NCI-H1092 (cell line): ENCODE measurements at regions not wholly inside any gene's neighbourhood (a gene's known extent, or its start where the extent isn't known, plus 50 kb on each side); places are given as distances from the start of the nearest gene placed in this dataset.
A peak's percentile ranks its signal among the peaks of the same experiment; 100 is the strongest.
"Not testable (repeated sequence)": the region's sequence is repeated elsewhere in the genome, so short reads cannot be mapped to it uniquely, and the experiment has no call there.

ENCODE experiments used
- DNase-seq: peaks from one replicate; lab custom pipeline; 2025; lab: John Stamatoyannopoulos, UW

DNA sequence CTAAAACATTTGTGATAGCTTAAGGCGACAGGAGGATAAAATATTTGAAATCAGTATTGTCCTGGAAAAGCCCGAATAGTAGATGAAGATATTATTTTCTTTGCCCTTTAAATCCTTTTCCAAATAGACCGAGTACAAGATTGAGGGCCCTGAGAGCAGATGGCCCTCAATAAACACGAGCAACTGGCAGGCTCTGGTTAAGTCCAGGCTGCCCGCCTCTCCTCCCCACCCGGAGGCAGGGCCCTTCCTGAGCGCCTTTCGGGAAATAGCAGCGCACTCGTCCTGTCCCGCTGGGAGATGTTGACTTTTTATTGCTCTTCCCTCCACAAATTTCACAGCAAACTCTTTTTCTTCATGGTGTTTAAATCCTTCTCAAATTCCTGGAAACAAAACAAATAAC is 50.8 kb upstream of the MAX start:
- DNase-seq: no peak

DNA sequence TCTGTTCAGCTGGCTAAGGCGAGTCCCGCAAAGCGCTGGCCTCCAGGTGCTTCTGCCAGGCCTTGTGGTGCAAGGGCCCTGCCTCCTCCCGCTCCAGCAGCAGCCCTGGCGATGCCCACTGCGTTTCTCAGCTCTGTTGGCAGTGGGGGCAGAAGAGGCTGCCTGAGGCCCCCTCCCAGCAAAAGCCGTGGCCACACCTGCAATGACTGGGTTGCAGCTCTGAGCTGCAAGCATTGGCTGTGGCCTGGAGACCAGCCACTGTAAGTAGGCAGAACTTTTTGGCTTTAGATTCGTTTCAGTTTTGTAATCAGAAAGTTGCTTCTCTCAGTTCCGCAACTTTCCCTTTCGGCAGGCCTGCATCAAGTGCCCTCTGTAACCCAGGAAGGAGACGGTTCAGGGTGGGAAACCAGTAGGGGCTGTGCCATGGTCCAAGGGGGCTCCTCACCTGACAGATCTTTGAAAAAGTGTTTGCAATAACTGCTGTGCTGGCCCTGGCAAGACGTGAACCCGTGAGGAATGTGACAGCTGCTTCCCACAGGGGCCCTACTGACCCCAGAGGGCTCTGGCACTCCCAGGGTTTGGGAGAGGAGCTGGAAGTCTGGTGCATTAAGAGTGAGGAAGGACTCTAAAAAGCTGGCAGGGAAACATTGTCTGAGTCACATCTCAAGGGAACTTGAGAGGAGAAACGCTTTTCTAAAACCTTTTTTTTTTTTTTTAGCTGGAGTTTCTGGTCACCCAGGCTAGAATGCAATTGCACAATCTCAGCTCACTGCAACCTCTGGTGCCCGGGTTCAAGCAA is 54.5 kb upstream of the MAX start:
- no peak for DNase-seq

DNA sequence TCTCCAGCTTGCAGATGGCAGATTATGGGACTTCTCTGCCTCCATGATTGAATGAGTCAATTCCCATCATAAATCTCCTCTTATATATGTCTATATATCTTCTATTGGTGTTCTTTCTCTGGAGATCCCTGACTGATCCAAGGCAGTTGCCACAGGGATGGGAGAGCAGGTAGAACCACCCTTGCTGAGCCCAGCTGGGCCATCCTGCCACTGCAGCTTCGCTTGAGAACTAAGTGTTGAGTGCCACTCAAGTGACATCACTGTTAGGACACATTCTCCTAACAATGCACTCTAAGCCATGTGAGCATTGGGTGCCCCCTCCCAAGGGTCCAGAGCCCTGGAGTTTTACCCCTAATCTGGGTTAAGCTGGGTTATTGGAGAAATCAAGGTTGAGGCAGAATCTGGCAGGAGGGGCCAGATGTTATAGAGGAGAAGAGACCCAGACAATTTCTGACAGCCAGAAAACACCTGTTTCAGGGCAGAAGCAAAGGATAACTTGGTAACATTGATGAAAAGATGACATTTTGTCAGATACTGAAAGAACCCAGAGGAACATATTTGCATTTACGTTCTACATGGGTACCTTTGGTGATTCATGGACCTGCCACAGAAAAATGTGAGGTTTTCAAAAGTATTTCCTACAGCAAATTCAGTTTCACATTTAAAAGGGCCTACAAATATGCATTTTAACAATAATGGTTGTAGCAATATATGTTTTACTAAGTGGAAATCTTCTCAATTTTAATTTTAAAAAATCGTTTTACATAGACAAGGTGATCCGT is 57.2 kb upstream of the MAX start:
- DNase-seq: no peak

DNA sequence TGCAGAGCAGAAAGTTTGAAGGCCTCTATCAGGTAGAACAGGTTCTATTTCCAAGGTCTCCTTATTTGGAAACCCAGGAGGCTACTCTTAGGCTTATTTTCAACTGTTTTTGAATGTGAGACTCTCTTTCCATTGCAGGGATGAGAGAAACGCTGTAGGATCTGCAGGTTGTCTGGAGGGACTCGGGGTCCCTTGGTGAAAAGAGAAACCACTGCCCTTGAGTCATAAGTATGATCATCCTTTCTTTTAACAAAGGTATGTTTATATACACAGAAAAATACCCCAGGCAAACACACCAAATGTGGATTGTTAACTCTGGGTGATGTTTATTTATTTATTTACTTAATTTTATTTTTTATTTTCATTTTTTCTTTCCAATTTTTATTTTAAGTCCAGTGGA is 57.8 kb upstream of the MAX start:
- DNase-seq: no peak

DNA sequence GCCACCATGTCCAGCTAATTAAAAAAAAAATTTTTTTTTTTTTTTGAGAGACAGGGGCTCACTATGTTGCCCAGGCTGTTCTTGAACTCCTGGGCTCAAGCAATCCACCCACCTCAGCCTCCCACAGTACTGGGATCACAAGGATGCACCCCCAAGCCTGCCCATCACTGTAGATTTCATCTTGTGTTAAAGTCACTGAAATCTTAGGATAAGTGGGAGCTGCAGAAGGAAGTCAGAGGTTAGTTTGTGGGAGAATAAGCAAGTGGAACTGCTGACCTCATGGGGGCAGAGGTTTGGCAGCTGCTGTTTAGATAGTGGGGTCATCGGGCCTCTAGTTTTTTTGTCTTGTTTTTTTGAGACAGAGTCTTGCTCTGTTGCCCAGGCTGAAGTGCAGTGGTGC is 59.7 kb upstream of the MAX start:
- no peak for DNase-seq

DNA sequence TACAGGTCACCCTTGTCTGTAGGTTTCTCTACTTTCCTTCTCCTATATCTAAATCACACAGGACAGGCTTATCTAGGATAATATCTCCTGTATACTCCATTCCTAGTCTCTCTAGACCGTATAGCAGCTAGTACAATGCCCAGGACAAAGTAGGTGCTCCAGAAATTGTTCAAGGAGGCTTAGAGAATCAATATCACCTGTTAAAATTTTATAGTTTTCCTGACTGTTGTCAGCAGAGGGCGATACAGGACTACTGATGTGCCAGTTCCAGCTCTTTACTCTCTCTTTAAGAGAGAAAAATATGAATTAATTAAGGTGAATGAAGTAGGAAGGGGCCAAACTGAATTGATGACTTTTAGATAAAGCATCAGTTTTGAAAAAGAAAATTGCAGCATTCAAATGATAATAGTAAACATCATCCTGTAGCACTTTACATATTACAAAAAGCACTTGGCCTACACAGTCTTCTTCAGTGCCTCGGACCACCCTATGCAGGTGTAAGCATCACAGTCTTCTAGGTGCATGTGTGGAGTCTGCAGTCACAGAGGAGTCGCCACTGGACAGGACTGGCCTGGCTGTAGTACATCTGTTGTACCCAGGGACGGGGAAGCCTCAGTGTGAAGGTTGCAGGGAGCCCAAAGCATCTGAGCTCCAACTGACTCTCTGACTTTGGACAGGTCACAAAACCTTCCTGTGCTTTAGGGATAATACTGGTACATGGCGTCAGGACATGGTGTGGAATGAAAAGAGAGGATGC is 61.9 kb upstream of the MAX start:
- DNase-seq: peak; percentile 50

DNA sequence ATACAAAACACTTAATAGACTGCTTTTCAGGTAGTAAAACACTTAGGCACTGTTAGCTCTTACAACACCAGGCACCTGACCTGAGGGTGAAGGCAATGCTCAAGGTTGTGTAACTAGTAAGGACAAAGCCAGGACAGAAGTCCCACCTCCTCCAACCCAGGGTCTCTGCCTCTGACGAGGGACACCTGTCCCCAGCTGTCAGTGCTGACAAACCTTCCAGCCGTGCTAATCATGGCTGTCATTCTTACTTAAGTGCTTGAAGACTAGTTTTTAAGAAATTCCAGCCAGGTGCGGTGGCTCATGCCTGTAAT is 62.5 kb upstream of the MAX start:
- no peak for DNase-seq

DNA sequence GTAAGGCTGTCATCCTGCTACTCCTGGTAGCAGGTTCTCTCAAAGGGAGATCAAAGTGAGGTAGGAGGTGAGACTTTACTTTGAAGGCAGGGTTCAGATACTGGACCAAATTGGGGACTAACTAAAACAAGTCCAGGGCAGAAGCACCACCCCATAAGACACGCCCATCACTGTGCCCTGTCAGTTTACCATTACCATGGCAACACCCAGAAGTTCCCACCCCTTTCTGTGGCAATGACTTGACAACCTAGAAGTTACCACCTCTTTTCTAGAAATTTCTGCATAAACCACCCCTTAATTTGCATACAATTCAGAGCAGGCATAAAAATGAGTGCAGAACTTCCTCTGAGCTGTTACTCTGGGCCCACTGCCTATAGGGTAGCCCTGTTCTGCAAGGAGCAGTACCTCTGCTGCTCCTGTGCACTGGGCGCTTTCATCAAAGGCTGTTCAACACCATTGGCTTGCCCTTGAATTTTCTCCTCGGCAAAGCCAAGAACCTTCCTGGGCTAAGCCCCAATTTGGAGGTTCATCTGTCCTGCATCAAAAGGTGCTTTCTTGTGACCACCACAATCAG is 64.8 kb upstream of the MAX start:
- no peak for DNase-seq

DNA sequence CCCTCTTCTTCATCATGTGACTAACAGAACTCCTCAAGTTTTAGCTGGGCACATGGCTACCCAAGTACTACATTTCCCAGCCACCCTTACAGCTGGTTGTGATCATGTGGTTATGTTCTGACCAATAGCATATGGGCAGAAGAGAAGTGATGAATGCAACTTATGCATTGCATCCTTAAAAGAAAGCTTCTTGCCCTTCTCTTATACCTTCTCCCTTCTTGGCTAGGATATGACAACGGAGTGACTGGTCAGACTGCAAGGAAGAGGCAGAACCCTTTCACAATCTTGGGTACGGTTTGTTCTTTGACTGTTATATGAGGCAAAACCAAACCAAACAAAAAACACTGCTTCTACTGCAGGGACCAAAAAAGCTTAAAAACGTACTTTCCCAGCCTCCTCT is 66.5 kb upstream of the MAX start:
- DNase-seq: no peak

DNA sequence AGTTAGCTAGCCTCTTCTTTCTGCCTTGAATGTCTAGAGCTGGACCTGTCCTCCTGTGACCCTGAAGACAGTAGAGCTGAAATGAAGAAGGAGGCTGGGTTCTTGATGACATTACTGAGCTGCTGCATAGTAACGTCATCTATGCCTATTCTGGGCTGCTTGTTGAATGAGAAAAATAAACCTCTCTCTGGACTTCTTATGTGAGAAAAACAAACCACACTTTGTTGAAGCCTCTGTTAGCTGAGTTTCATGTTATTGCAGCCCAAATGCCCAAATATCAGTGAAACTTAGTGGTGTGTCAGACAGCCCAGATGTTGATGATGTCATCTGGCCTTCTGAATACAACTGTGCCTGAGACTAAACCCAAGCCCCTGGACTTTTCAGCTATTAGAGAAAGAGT is 67.0 kb upstream of the MAX start:
- DNase-seq: no peak

DNA sequence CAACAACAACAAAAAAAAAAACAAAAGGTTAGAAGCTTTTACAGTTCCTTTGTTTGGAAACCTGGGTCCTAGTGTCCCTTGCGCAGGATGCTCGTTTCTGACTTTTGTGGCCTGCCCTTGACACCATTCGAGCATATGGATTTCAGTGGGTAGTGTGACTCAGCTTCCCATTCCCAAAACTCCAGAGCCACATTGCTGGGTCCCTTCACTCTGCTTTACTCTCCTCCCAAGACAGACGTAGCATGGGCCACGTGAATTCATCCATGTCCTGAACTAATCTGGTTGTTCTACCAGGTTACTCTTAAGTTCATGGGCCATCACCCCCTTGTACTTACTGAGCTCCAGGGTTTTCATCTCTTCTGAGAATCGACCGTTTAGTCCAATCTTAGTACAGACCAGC is 68.0 kb upstream of the MAX start:
- no peak for DNase-seq

DNA sequence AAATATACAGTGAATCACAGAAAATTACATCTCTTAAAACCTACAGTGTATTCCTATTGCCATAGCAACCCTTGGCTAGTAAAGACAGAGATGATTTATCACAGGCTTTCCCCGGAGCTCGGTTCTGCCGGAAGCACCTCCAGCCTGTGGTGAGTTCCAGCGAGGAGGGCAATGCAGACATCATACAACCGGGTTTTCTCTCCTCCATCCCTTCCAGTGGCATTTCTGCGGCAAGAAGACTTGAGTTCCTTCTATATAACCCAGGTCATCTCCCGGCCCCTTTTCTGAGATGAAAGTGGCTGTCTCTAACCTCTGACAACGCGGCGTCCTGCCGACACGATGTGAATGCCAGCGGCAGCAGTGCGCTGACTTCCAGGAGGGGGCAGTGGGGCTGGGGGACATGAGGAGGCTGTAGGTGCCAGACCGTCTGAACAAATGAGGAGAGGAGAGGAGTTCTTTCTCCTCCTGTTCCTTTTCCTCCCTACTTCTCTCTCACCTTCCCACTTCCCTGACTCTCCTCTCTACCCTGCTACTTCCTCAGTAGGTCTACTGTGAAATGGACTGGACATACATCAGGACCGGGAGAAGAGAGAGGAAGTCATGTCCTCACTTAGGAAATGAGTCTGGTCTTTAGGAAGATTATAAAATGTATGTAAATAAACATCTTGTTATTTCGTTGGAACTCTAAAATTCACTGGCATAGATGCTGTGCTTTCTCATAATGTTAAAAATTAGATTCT is 68.6 kb upstream of the MAX start:
- DNase-seq: no peak

DNA sequence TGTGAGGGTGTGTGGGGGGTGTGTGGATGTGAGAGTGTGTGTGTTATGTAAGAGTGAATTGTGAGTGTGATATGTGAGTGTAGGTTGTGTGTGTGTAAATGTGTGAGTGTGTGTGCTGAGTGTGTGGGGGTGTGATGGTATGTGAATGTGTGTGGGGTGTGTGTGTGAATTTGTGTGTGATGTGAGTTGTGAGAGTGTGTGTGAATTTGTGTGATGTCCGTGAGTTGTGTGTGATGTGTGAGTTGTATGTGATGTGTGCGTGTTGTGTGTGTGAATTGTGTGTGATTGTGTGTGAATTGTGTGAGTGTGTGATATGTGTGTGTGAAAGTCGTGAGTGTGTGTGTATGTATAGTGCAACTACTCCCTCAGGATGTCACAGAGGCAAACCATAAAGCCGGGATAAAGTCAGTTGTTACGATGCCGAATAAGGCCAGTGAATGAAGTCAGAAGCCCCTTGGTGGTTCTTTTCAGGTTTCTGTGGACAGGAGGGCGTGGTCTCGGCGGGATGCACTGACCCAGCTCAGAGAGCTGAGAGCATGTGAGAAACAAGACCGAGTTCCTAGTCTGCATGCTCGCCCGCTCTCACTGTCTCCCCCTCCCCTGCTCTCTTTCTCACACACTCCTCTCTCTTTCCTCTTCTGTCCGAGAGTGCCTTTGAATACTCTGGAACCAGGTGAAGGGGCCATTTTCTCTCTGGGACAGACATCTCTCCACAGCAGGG is 71.8 kb upstream of the MAX start:
- DNase-seq: no peak

DNA sequence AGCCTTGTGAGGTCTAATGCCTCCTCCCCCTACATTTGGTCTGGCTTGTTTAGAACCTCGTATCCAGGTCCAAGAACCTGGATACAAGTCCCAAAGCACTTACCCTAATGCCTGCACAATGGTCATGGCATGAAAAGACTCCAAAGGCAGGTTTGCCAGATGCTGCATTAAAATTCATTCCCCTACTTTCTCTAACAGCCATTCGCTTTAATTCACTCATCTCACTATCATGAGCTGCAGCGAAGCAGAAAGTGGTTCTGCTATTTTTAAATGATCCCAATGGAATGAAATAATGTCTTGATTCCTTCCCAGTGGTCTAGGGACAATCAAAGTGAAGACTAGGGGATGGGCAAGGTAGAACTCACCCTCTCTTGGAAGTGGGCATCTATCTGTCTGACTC is 72.5 kb upstream of the MAX start:
- no peak for DNase-seq

DNA sequence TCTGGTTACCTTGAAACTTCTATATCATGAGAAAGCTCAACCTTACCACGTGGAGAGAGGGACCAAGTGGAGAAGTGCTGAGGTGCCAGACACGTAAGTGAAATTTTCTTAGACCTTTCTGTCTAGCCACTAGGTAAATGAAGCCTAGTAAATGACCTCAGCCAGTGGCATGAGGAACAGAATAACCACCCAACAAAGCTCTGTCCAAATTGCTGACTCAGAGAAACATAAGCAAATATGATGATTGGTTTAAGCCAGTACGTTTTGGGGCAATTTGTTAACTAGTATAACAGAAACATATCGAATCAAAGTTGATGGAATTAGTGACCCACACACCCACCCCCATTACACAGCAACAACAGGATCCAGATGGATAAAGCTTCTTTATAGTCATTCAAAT is 75.2 kb upstream of the MAX start:
- no peak for DNase-seq

DNA sequence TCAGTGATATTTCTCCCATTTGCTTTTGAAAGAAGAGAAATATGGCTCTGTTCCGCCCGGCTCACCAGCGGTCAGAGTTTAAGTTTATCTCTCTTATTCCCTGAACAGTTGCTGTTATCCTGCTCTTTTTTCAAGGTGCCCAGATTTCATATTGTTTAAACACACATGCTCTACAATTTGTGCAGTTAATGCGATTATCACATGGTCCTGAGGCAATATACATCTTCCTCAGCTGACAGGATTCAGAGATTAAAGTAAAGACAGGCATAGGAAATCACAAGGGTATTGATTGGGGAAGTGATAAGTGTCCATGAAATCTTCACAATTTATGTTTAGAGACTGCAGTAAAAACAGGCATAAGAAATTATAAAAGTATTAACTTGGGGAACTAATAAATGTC is 76.9 kb upstream of the MAX start:
- not testable (repeated sequence) for DNase-seq

DNA sequence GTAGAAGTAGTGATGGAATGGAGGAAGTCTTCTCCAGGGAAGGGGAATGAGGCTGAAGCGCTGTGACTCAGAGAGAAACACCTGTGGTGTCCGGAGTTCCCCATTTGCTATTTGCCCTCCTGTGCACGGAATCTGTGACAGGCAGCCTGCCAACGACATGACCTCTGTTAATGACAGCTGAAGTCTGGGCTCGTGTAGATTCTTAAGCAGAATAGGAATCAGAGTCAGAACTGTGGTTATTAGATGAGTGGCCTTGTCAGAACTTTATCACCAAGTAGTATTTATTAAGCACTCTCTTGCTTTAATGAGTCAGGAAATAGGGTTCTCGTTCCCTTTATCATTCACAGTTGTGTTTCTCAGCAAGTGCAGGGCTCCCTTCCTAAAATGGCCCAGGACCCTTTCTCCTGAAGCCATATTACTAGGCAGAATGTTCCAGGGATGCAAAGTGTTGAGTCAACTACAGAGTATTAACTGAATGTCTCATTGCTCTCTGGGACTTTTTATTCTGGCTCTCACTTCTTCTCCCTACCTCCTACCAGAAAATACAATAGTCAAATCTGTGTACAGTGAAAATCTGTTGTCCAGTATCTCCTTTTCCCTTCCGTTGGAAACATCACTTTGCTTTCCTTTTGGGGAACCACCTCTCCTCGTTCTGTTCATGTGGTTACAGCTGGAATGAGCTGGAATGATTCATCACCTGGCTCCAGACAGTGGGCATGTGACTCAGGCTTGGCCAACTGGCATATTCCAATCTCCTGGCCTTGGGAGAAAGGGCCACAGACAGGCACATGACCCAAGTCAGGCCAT is 77.8 kb upstream of the MAX start:
- no peak for DNase-seq

DNA sequence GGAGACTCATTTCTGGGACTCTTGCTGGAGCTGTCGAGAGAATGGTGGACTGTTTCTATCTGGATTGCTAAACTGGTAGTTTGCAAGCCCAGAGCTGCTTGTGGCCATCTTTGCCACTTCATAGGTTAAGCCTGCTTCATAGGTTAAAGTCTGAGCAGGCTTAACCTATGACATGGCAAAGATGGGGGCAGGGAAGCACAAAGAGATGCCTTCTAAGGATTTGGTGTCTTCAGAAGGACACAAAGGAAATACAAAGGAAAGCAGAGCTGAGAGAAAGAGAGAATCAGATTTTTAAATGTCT is 78.4 kb upstream of the MAX start:
- no peak for DNase-seq

DNA sequence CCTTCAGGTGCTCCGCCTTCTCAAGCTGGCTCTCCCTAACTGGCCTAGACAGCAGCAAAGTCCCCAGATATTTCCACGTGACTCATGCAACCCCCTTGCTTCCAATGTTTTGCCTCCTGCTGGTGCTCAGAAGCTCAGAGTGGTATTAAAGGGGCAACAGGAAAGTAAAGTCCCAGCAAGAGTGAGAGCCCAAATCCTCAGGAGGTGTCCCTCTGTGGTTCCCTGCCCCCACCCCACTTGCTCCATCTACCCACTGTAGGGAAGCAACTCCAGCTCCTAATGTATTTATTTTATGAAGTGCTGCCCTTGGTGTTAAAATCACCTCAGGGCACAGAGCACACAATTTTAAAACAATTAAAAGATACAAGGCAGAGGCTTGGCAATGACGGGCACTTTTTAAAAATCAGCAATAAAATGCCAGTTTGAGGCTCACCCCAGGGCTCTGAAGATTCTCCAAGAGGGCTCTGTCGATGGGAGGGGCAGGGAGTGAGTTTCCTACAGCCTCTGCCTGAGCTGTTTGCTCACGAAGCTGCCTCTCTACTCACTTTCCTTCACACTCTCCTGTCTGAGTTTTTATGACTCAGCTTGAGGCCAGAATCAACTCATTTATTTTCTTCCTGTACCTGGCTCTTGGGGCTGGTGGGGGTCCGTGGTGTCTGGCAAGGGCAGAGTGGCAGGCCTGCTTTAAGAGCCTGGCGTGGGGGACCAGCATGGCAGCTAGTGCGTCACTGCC is 81.9 kb upstream of the MAX start:
- DNase-seq: no peak

DNA sequence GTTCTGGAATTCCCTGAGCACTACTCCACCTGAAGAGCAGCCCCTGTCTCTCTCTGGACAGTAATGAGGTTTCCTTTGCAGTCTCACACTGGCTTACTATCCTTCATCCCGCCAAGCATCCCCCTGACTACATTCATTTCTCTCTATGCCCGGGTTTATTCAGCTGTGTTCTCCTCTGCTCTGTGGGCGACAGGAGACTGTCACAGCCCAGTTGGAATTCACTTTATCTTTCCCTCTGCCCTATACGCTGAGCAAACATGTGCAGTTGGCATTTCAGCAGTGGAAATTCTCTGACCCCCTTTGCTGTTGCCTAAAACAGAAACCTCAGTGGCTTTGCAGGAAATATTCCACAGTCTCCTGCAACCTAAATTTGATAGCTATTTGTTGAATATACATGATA is 83.5 kb upstream of the MAX start:
- no peak for DNase-seq
